ENCODE measurements at regions not wholly inside any gene's neighbourhood (a gene's known extent, or its start where the extent isn't known, plus 50 kb on each side); places are given as distances from the start of the nearest gene placed in this dataset.

GRCh38 chr19:33871605-33872004, 74.9 kb downstream of the KCTD15 start:
- no peak overlapping the region for H3K27ac ChIP-seq
- WGBS, 4 donors, result 89 to 98% (median 96%) methylated on average over 3 of the region's 3 CpGs
- H3K9me3 ChIP-seq, result no peaks in the 10 kb centered on the region
- intact Hi-C loops (cut with DNase I), result loop anchor here in 1 of 10 donors (10.0 kb wide), 1 partner anchor 87 kb away; no protein-coding TSS in a partner anchor
- TF ChIP-seq CTCF (IDR thresholded peaks at IDR 0.05), result no peak
- TF ChIP-seq POLR2A (IDR thresholded peaks at IDR 0.05), result no peak
- no peaks in the 10 kb centered on the region for H3K36me3 ChIP-seq
- H3K4me3 ChIP-seq, result no peak overlapping the region
- no peak for ATAC-seq
- H3K27me3 ChIP-seq, result no peaks in the 10 kb centered on the region
- peak in 1 of 5 donors; percentile 0 for DNase-seq
- peaks cover 0 to 15% (median 7%) of the 10 kb centered on the region in 12 donors for H3K4me1 ChIP-seq

- H3K4me3 ChIP-seq, result no peak overlapping the region
- peak in 1 of 5 donors; percentile 1 for DNase-seq
- H3K4me1 ChIP-seq, result peaks cover 0 to 14% (median 7%) of the 10 kb centered on the region in 12 donors
- intact Hi-C loops (cut with DNase I), result loop anchor here in 1 of 10 donors (10.0 kb wide), 1 partner anchor 88 kb away; no protein-coding TSS in a partner anchor
- H3K9me3 ChIP-seq, result no peaks in the 10 kb centered on the region
- H3K36me3 ChIP-seq, result no peaks in the 10 kb centered on the region
- no peak overlapping the region for H3K27ac ChIP-seq
- TF ChIP-seq CTCF (IDR thresholded peaks at IDR 0.05) (no peak), POLR2A (IDR thresholded peaks at IDR 0.05) (no peak)
- WGBS, 4 donors, result 90 to 94% (median 91%) methylated on average over 4 of the region's 4 CpGs
- H3K27me3 ChIP-seq, result no peaks in the 10 kb centered on the region
- ATAC-seq, result no peak
These were observed 76.0 kb downstream of the KCTD15 start for GRCh38 chr19:33872445-33873320.

GRCh38 chr19:33875071-33875470, 78.4 kb downstream of the KCTD15 start:
- DNase-seq (no peak), ATAC-seq (no peak)
- no peaks in the 10 kb centered on the region for H3K36me3 ChIP-seq
- 68 to 88% (median 79%) methylated on average over 8 of the region's 8 CpGs for WGBS, 4 donors
- intact Hi-C loops (cut with DNase I), result loop anchor here in 1 of 10 donors (10.0 kb wide), 1 partner anchor 90 kb away; no protein-coding TSS in a partner anchor
- no peaks in the 10 kb centered on the region for H3K27me3 ChIP-seq
- H3K27ac ChIP-seq, result no peak overlapping the region
- H3K9me3 ChIP-seq, result no peaks in the 10 kb centered on the region
- H3K4me3 ChIP-seq, result no peak overlapping the region
- TF ChIP-seq POLR2A (IDR thresholded peaks at IDR 0.05) (no peak), CTCF (IDR thresholded peaks at IDR 0.05) (no peak)
- H3K4me1 ChIP-seq, result peaks cover 0 to 12% (median 9%) of the 10 kb centered on the region in 12 donors

GRCh38 chr19:33876192-33876591, 79.5 kb downstream of the KCTD15 start:
- WGBS, 4 donors, result 79 to 93% (median 89%) methylated on average over 3 of the region's 3 CpGs
- no peaks in the 10 kb centered on the region for H3K36me3 ChIP-seq
- intact Hi-C loops (cut with DNase I), result loop anchor here in 1 of 10 donors (10.0 kb wide), 1 partner anchor 91 kb away; no protein-coding TSS in a partner anchor

More at GRCh38 chr19:33876192-33876591, 79.5 kb downstream of the KCTD15 start:
- H3K4me1 ChIP-seq, result peaks cover 0 to 16% (median 10%) of the 10 kb centered on the region in 12 donors
- no peak overlapping the region for H3K4me3 ChIP-seq
- H3K9me3 ChIP-seq, result no peaks in the 10 kb centered on the region
- DNase-seq (no peak), ATAC-seq (no peak)
- TF ChIP-seq CTCF (IDR thresholded peaks at IDR 0.05), result no peak
- no peak for TF ChIP-seq POLR2A (IDR thresholded peaks at IDR 0.05)
- H3K27me3 ChIP-seq, result no peaks in the 10 kb centered on the region
- H3K27ac ChIP-seq, result no peak overlapping the region
